Cerebellar cortex (tissue), 1 donor: ENCODE measurements at regions not wholly inside any gene's neighbourhood (a gene's known extent, or its start where the extent isn't known, plus 50 kb on each side); places are given as distances from the start of the nearest gene placed in this dataset.

Source experiments
- DNase-seq: peaks from one replicate; pipeline ENCODE4 v3.0.0-alpha.2; 2015; ENCODE audit warnings: low spot score

- DNase-seq, result no peak
Observed at GRCh38 chr17:70230850-70231640, 61.7 kb downstream of the KCNJ2 start.

GRCh38 chr17:70232466-70232865 lies 63.1 kb downstream of the KCNJ2 start:
- no peak for DNase-seq

DNA sequence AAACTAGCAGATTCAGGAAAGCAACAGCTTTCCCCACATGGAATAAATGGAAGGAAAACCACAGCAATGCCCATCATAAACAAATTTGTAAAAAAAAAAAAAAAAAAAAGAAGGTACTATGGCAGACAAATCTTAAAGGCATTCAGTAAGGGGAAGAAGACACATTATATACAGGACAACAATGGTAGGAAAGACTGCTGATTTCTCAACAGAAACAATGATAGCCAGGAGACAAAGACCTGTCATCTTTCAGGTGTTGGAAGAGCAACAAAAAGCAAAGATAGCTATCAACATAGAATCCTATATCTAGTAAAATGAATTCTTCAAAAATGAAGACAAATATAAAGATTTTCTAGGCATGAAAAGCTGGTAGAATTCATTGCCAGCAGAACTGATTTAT lies 65.9 kb downstream of the KCNJ2 start:
- no peak for DNase-seq

DNA sequence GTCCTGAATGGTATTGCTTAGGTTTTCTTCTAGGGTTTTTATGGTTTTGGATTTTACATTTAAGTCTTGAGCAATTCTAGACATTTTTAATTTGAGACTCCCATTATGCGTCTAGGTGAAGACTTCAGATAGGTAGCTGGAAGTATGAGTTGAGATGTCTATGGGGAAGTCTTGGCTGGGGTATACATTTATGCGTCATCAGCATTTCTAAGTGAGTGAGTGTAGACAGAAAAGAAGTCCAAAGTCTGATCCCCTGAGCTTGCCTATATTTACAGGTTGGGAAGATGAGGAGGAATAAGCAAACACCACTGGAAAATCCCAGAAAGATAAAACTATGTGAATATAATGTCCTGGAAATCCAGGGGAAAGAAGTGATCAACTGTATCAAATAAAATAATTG lies 68.9 kb downstream of the KCNJ2 start:
- DNase-seq, result no peak

DNA sequence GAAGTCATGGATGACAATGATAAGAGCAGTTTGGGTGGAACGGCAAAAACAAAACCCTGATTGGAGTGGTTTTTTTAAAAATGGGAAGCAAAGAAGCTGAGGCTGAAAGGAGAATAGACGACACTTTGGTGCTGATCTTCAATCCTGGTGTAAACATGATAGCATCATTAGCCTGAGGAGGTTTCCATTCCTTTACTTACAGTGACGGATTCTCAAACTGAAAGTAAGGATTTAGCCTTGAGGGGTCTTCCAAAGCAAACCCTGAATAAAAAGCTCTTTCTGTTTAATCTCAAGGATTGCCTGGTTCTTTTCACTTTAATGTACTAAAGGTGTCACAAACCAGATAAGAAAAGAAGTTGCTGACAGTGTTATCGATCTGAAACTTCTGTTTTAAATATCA lies 69.3 kb downstream of the KCNJ2 start:
- DNase-seq, result no peak

GRCh38 chr17:70239391-70239826 lies 70.1 kb downstream of the KCNJ2 start:
- DNase-seq, result no peak

DNA sequence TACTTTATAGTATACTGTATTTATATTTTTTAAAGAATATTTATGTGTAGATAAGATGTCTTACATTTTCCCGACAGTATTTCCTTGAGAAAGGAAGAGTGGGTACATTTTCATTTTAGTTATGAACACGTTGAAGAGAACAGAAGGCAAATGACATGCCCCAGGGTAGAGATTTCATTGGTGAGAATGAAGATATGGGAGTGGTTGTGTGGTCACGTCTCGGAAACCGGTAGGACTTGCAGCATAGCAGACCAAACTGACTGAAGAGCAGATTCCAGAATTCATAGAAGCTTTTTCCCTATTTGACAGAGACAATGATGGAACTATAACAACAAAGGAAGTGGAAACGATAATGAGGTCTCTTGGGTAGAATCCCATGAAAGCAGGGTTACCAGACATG lies 71.7 kb downstream of the KCNJ2 start:
- no peak for DNase-seq

- DNase-seq, result no peak
Observed at GRCh38 chr17:70242781-70243437, 73.6 kb downstream of the KCNJ2 start.

- no peak for DNase-seq
Observed at GRCh38 chr17:70251706-70252105, 82.4 kb downstream of the KCNJ2 start.

- no peak for DNase-seq
Observed at GRCh38 chr17:70254735-70255460, 85.6 kb downstream of the KCNJ2 start.

- no peak for DNase-seq
Observed at GRCh38 chr17:70256751-70257150, 87.4 kb downstream of the KCNJ2 start.

DNA sequence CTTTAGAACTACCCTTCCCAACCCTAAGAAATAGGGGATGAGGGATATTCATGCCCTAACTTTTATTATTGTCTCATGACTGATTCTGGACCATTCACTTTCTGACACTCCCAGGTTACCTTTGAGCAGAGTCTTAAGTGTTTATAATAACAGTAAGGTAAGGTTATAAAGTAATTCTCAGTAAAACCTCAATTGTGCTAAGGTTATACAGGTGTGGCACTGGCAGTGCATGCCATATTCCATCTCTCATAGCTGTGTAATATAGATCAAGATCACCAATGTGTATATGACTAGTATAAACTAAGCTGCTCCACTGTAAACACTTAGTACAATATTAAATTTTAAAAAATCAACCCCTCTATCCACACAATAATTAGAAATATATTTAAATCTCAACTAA lies 89.1 kb downstream of the KCNJ2 start:
- DNase-seq, result no peak

DNA sequence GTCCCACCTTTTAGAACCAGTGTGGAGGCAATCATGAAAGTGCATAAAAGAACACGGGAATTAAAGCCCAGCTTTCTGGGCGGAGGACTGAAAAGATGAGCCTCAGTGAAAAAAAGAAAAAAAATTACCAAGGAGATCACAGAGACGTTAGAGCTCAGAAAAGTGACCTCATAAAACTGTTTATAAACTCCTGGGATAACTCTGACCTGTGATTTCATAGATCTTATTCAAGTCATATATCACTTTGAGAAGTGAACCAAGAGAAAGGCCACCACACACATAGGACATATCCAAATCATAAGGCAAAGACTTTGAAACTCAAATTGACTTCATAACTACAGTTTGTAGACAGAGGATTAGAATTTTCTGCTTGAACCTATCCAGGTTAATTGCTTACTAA lies 90.1 kb downstream of the KCNJ2 start:
- no peak for DNase-seq

- DNase-seq, result no peak
Observed at GRCh38 chr17:70261170-70261569, 91.8 kb downstream of the KCNJ2 start.

DNA sequence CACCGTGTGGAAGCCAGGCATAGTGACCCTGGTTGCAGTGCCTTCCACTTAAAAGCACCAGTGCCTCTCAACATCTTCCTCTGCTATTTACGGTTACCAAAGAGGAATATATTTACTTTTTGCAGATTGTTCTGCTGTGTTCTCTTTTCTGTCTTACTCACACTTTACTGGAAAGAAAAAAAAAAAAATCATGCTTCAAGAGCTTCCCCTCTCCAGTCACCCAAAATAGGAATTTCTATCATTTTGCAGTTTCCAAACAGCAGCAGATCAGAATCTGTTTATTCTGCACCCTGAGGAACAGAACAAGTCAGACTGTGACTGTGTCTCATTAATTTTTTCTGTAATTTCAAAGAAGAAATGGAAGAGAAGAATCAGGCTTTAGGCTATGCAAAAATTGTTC lies 96.1 kb downstream of the KCNJ2 start:
- DNase-seq, result no peak

DNA sequence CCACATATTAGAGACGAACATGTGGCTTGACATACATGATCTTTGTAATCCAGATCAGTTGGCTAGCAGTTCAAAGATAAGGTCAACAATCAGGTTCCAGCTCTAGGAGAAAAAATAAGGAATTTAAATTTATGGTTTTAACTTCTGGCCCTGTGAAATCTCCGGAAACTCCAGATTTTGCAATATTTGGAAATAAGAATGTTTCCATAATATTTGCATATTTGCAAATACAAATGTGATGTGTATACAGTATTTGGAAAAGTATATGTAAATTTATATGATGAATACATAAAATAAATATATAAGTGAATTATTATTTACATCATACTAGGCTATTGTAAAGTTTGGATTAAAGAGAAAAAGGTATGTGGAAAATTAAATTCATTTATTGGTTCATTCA lies 97.1 kb downstream of the KCNJ2 start:
- no peak for DNase-seq

- no peak for DNase-seq
Observed at GRCh38 chr17:70268383-70268782, 99.1 kb downstream of the KCNJ2 start.

GRCh38 chr17:70270554-70270953 lies 101.2 kb downstream of the KCNJ2 start:
- no peak for DNase-seq

- DNase-seq, result no peak
Observed at GRCh38 chr17:70271200-70271599, 101.9 kb downstream of the KCNJ2 start.

- DNase-seq, result no peak
Observed at GRCh38 chr17:70271672-70272071, 102.3 kb downstream of the KCNJ2 start.

DNA sequence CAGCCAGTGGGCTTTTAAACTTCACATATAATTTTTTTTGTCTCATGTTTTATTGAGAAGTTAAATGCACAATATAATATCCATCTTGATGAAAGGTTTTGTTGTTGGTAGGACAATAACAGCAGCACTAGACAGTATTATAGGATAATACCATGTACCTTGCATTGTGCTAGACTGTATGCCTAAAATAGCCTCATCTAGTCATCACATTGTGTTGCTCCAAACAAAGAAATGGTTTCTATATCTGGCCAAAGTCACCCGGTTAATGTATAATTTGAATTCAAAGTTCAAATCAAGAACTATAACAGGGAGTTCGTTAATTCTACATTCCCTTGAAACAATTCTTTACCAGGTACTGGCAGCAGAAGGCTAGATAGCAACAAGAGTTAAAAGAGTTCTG lies 104.9 kb downstream of the KCNJ2 start:
- DNase-seq, result no peak

GRCh38 chr17:70276906-70277305 lies 107.6 kb downstream of the KCNJ2 start:
- DNase-seq, result no peak

GRCh38 chr17:70278844-70279462 lies 109.6 kb downstream of the KCNJ2 start:
- DNase-seq, result no peak
